RWPE2 (cell line): ENCODE measurements at regions not wholly inside any gene's neighbourhood (a gene's known extent, or its start where the extent isn't known, plus 50 kb on each side); places are given as distances from the start of the nearest gene placed in this dataset.

Experiments used
- ATAC-seq: fragments of 200-7000 bp; cut with Tn5 transposase; 3 replicates; pipeline ENCODE4 v1.9.1; 2021; ENCODE audit warnings: low read depth
- DNase-seq: peaks from one replicate; pipeline ENCODE4 v3.0.0-alpha.2; 2020; ENCODE audit warnings: low spot score
- H3K27ac ChIP-seq: fragments of 450-650 bp; 2 replicates; pipeline ENCODE4 v1.5.1; 2017; ENCODE audit warnings: mild to moderate bottlenecking; ENCODE audit not compliant: poor library complexity, severe bottlenecking
- H3K27me3 ChIP-seq: fragments of 250-450 bp; sonication (Bioruptor Pico); 2 replicates; pipeline ENCODE4 v1.5.1; 2021; ENCODE audit warnings: mild to moderate bottlenecking, moderate library complexity; ENCODE audit not compliant: insufficient read depth, poor library complexity, severe bottlenecking
- H3K36me3 ChIP-seq: fragments of 250-450 bp; sonication (Bioruptor Pico); 2 replicates; pipeline ENCODE4 v1.5.1; 2020; ENCODE audit warnings: low read depth, mild to moderate bottlenecking, moderate library complexity
- H3K4me1 ChIP-seq: fragments of 250-450 bp; sonication (Bioruptor Pico); 2 replicates; pipeline ENCODE4 v1.5.1; 2021; ENCODE audit warnings: mild to moderate bottlenecking, moderate library complexity; ENCODE audit not compliant: insufficient read depth, poor library complexity, severe bottlenecking
- H3K4me3 ChIP-seq: fragments of 250-450 bp; sonication (Bioruptor Pico); 2 replicates; pipeline ENCODE4 v1.5.1; 2021; ENCODE audit warnings: mild to moderate bottlenecking, moderate library complexity; ENCODE audit not compliant: severe bottlenecking
- H3K9me3 ChIP-seq: fragments of 250-450 bp; sonication (Bioruptor Pico); 2 replicates; pipeline ENCODE4 v1.5.1; 2021; ENCODE audit warnings: mild to moderate bottlenecking, moderate library complexity; ENCODE audit not compliant: severe bottlenecking
- CTCF ChIP-seq: fragments of 450-650 bp; IDR thresholded peaks from one replicate; pipeline ENCODE4 v1.5.1; 2017; ENCODE audit warnings: mild to moderate bottlenecking, moderate library complexity; ENCODE audit not compliant: poor library complexity, severe bottlenecking

GRCh38 chr11:92802644-92803043 is 166.8 kb upstream of the MTNR1B start:
- H3K4me1 ChIP-seq, result no peaks in the 10 kb centered on the region
- H3K4me3 ChIP-seq, result no peak overlapping the region
- no peaks in the 10 kb centered on the region for H3K27me3 ChIP-seq
- no peak for TF ChIP-seq CTCF
- DNase-seq, result no peak
- no peaks in the 10 kb centered on the region for H3K36me3 ChIP-seq
- no peak overlapping the region for H3K27ac ChIP-seq
- no peaks in the 10 kb centered on the region for H3K9me3 ChIP-seq
- no peak for ATAC-seq

GRCh38 chr11:92803391-92803790 is 166.1 kb upstream of the MTNR1B start:
- H3K27ac ChIP-seq, result no peak overlapping the region
- no peaks in the 10 kb centered on the region for H3K27me3 ChIP-seq
- no peaks in the 10 kb centered on the region for H3K9me3 ChIP-seq
- no peak overlapping the region for H3K4me3 ChIP-seq
- no peak for TF ChIP-seq CTCF
- no peaks in the 10 kb centered on the region for H3K36me3 ChIP-seq
- no peaks in the 10 kb centered on the region for H3K4me1 ChIP-seq
- ATAC-seq, result no peak
- no peak for DNase-seq

- Histone ChIP-seq H3K4me3 (no peak overlapping the region), H3K4me1 (no peaks in the 10 kb centered on the region), H3K9me3 (no peaks in the 10 kb centered on the region), H3K27me3 (no peaks in the 10 kb centered on the region), H3K27ac (no peak overlapping the region), H3K36me3 (no peaks in the 10 kb centered on the region)
- no peak for TF ChIP-seq CTCF
- no peak for DNase-seq
- ATAC-seq, result no peak
These were observed 165.0 kb upstream of the MTNR1B start for GRCh38 chr11:92804388-92804966.

GRCh38 chr11:92808022-92808421 is 161.4 kb upstream of the MTNR1B start:
- Histone ChIP-seq H3K27me3 (no peaks in the 10 kb centered on the region), H3K4me1 (no peaks in the 10 kb centered on the region), H3K4me3 (no peak overlapping the region), H3K36me3 (no peaks in the 10 kb centered on the region), H3K27ac (no peak overlapping the region), H3K9me3 (no peaks in the 10 kb centered on the region)
- no peak for DNase-seq
- no peak for ATAC-seq
- no peak for TF ChIP-seq CTCF

GRCh38 chr11:92810423-92811064 is 158.9 kb upstream of the MTNR1B start:
- Histone ChIP-seq H3K4me1 (no peaks in the 10 kb centered on the region), H3K9me3 (no peaks in the 10 kb centered on the region), H3K27ac (no peak overlapping the region), H3K27me3 (no peaks in the 10 kb centered on the region), H3K4me3 (no peak overlapping the region), H3K36me3 (no peaks in the 10 kb centered on the region)
- TF ChIP-seq CTCF, result no peak
- ATAC-seq (no peak), DNase-seq (no peak)
